ENCODE measurements at regions not wholly inside any gene's neighbourhood (a gene's known extent, or its start where the extent isn't known, plus 50 kb on each side); places are given as distances from the start of the nearest gene placed in this dataset.

DNA sequence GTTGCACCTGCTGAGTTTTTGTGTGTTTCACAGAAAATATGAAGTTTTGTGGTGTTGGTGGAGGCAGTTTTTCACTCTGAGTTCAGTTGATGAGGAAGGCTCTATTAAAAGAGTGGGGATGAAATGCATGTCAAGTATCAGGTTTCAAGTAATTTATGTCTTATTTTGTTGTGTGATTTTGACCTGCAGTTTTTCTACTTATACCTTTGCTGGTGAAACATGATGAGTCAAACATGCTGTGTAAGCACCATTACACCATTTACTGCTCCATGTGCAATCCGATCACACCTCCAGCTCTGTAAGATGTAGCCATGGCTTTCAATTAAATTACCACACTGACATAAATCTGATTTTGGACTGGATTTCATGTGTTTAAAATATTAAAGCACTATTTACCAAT, 174.5 kb upstream of the ZEB2 start:
- H3K9me3 ChIP-seq (ENCODE audit: control insufficient read depth in 5 of 5, low read length in 5 of 5): peaks cover 0 to 9% (median 3%) of the 10 kb centered on the region in 5 donors
- no peak overlapping the region for H3K27ac ChIP-seq (ENCODE audit: low read depth, low read length)
- H3K36me3 ChIP-seq (ENCODE audit: control insufficient read depth in 5 of 5, insufficient read depth in 5 of 5, low read length in 5 of 5): no peaks in the 10 kb centered on the region
- H3K4me1 ChIP-seq (ENCODE audit: control insufficient read depth in 5 of 5, insufficient read depth in 5 of 5, low read length in 5 of 5): peaks cover 0 to 3% (median 0%) of the 10 kb centered on the region in 5 donors
- H3K9ac ChIP-seq (ENCODE audit: low read length in 5 of 5): no peak overlapping the region
- H3K4me3 ChIP-seq (ENCODE audit: low read depth in 1 of 5, low read length in 5 of 5): no peak overlapping the region
- no peaks in the 10 kb centered on the region for H3K27me3 ChIP-seq (ENCODE audit: control insufficient read depth in 5 of 5, insufficient read depth in 4 of 5, low read length in 5 of 5)

- Histone ChIP-seq H3K9me3 (ENCODE audit: control insufficient read depth in 5 of 5, low read length in 5 of 5) (peaks cover 0 to 9% (median 3%) of the 10 kb centered on the region in 5 donors), H3K9ac (ENCODE audit: low read length in 5 of 5) (no peak overlapping the region), H3K36me3 (ENCODE audit: control insufficient read depth in 5 of 5, insufficient read depth in 5 of 5, low read length in 5 of 5) (no peaks in the 10 kb centered on the region), H3K4me3 (ENCODE audit: low read depth in 1 of 5, low read length in 5 of 5) (no peak overlapping the region), H3K4me1 (ENCODE audit: control insufficient read depth in 5 of 5, insufficient read depth in 5 of 5, low read length in 5 of 5) (peaks cover 0 to 3% (median 0%) of the 10 kb centered on the region in 5 donors), H3K27ac (ENCODE audit: low read depth, low read length) (no peak overlapping the region), H3K27me3 (ENCODE audit: control insufficient read depth in 5 of 5, insufficient read depth in 4 of 5, low read length in 5 of 5) (no peaks in the 10 kb centered on the region)
These were observed 173.3 kb upstream of the ZEB2 start for GRCh38 chr2:144693179-144693578.

DNA sequence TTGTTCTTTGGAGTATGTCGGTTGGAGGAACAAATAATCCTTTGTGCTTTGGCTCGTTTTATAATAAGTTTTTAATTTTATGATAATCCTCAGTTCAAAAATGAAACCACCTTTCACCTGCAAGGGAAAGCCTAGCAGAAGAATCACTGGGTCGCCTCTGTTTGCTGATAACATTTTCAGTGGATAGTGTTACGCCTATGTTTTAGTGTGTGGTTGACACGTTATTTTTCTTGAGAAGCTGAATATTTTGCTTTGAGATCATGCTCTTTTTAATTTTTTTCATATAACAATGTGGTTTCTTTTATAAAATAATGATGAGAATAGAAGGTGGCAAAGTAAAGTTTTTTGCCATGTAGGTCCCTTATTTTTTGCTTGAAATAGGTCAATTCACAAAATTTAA, 172.7 kb upstream of the ZEB2 start:
- H3K4me3 ChIP-seq (ENCODE audit: low read depth in 1 of 5, low read length in 5 of 5): no peak overlapping the region

DNA sequence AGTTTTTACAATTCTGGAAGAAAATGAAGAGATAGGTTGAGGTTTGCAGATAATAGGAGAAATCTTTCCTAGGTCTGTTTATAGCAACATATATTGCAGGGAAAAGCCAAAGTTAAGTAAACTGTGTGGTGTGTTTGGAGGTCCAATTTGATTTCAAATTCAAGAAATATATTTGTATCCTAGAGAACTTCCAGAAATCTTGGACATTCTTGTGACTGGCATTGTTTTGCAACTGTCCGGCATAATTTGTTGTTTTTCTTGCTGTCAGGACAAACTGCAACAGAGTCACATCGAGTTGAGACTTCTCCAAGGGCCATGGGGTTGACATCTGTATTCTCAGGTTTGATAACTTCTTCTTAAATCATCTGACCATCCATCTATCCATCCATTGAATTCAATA, 170.9 kb upstream of the ZEB2 start:
- no peaks in the 10 kb centered on the region for H3K27me3 ChIP-seq (ENCODE audit: control insufficient read depth in 5 of 5, insufficient read depth in 4 of 5, low read length in 5 of 5)
- H3K4me3 ChIP-seq (ENCODE audit: low read depth in 1 of 5, low read length in 5 of 5): no peak overlapping the region
- H3K9me3 ChIP-seq (ENCODE audit: control insufficient read depth in 5 of 5, low read length in 5 of 5): no peaks in the 10 kb centered on the region
- no peak overlapping the region for H3K9ac ChIP-seq (ENCODE audit: low read length in 5 of 5)
- H3K36me3 ChIP-seq (ENCODE audit: control insufficient read depth in 5 of 5, insufficient read depth in 5 of 5, low read length in 5 of 5): no peaks in the 10 kb centered on the region
- no peak overlapping the region for H3K27ac ChIP-seq (ENCODE audit: low read depth, low read length)
- H3K4me1 ChIP-seq (ENCODE audit: control insufficient read depth in 5 of 5, insufficient read depth in 5 of 5, low read length in 5 of 5): peaks cover 0 to 3% (median 0%) of the 10 kb centered on the region in 5 donors

More for the DNA sequence above, 172.7 kb upstream of the ZEB2 start:
- H3K9me3 ChIP-seq (ENCODE audit: control insufficient read depth in 5 of 5, low read length in 5 of 5): peaks cover 0 to 9% (median 3%) of the 10 kb centered on the region in 5 donors
- no peaks in the 10 kb centered on the region for H3K27me3 ChIP-seq (ENCODE audit: control insufficient read depth in 5 of 5, insufficient read depth in 4 of 5, low read length in 5 of 5)
- no peak overlapping the region for H3K27ac ChIP-seq (ENCODE audit: low read depth, low read length)
- H3K4me1 ChIP-seq (ENCODE audit: control insufficient read depth in 5 of 5, insufficient read depth in 5 of 5, low read length in 5 of 5): peaks cover 0 to 3% (median 0%) of the 10 kb centered on the region in 5 donors
- no peaks in the 10 kb centered on the region for H3K36me3 ChIP-seq (ENCODE audit: control insufficient read depth in 5 of 5, insufficient read depth in 5 of 5, low read length in 5 of 5)
- H3K9ac ChIP-seq (ENCODE audit: low read length in 5 of 5): no peak overlapping the region

- Histone ChIP-seq H3K9ac (ENCODE audit: low read length in 5 of 5) (no peak overlapping the region), H3K9me3 (ENCODE audit: control insufficient read depth in 5 of 5, low read length in 5 of 5) (no peaks in the 10 kb centered on the region), H3K36me3 (ENCODE audit: control insufficient read depth in 5 of 5, insufficient read depth in 5 of 5, low read length in 5 of 5) (no peaks in the 10 kb centered on the region), H3K27me3 (ENCODE audit: control insufficient read depth in 5 of 5, insufficient read depth in 4 of 5, low read length in 5 of 5) (no peaks in the 10 kb centered on the region), H3K27ac (ENCODE audit: low read depth, low read length) (no peak overlapping the region), H3K4me3 (ENCODE audit: low read depth in 1 of 5, low read length in 5 of 5) (no peak overlapping the region), H3K4me1 (ENCODE audit: control insufficient read depth in 5 of 5, insufficient read depth in 5 of 5, low read length in 5 of 5) (peaks cover 0 to 4% (median 0%) of the 10 kb centered on the region in 5 donors)
These were observed 166.7 kb upstream of the ZEB2 start for GRCh38 chr2:144686518-144687215.

GRCh38 chr2:144683966-144684365, 164.0 kb upstream of the ZEB2 start:
- H3K9ac ChIP-seq (ENCODE audit: low read length in 5 of 5): no peak overlapping the region
- H3K36me3 ChIP-seq (ENCODE audit: control insufficient read depth in 5 of 5, insufficient read depth in 5 of 5, low read length in 5 of 5): no peaks in the 10 kb centered on the region
- H3K4me1 ChIP-seq (ENCODE audit: control insufficient read depth in 5 of 5, insufficient read depth in 5 of 5, low read length in 5 of 5): peaks cover 0 to 4% (median 0%) of the 10 kb centered on the region in 5 donors
- H3K9me3 ChIP-seq (ENCODE audit: control insufficient read depth in 5 of 5, low read length in 5 of 5): no peaks in the 10 kb centered on the region
- H3K4me3 ChIP-seq (ENCODE audit: low read depth in 1 of 5, low read length in 5 of 5): no peak overlapping the region
- H3K27ac ChIP-seq (ENCODE audit: low read depth, low read length): no peak overlapping the region
- H3K27me3 ChIP-seq (ENCODE audit: control insufficient read depth in 5 of 5, insufficient read depth in 4 of 5, low read length in 5 of 5): no peaks in the 10 kb centered on the region

DNA sequence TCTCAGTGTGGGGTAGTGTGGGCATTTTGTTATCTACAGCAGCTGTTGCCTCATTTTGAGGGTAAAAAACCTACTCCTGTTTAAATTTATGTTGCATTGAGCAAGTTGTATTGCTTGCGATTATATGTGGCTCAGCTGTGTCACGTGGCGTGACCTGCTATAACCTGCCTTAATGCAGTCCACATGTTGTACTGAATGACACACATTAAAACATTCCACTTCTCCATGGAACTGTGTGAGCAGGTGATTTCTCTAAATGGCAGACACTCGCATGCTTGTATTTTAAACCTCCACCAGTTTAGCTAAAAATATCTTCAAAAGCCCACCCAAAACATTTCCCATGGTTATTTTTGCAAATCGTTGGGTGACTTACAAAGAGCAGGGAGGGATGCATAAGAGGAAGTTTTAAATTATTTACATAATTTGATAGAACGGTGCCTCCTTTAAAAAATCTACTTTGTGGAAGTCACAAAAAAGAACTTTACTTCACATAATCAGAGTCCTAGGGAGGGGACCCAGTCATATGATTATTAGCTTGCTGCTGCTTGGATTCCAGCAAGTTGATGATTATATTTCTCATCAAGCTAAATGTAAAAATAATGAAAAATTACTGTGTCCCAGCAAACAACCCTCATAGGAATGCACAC, 163.3 kb upstream of the ZEB2 start:
- Histone ChIP-seq H3K27me3 (ENCODE audit: control insufficient read depth in 5 of 5, insufficient read depth in 4 of 5, low read length in 5 of 5) (no peaks in the 10 kb centered on the region), H3K27ac (ENCODE audit: low read depth, low read length) (no peak overlapping the region), H3K4me3 (ENCODE audit: low read depth in 1 of 5, low read length in 5 of 5) (no peak overlapping the region), H3K9me3 (ENCODE audit: control insufficient read depth in 5 of 5, low read length in 5 of 5) (no peaks in the 10 kb centered on the region), H3K36me3 (ENCODE audit: control insufficient read depth in 5 of 5, insufficient read depth in 5 of 5, low read length in 5 of 5) (no peaks in the 10 kb centered on the region), H3K4me1 (ENCODE audit: control insufficient read depth in 5 of 5, insufficient read depth in 5 of 5, low read length in 5 of 5) (peaks cover 0 to 4% (median 0%) of the 10 kb centered on the region in 5 donors), H3K9ac (ENCODE audit: low read length in 5 of 5) (no peak overlapping the region)

GRCh38 chr2:144682248-144682647, 162.3 kb upstream of the ZEB2 start:
- Histone ChIP-seq H3K4me1 (ENCODE audit: control insufficient read depth in 5 of 5, insufficient read depth in 5 of 5, low read length in 5 of 5) (peaks cover 0 to 4% (median 0%) of the 10 kb centered on the region in 5 donors), H3K27ac (ENCODE audit: low read depth, low read length) (no peak overlapping the region)

DNA sequence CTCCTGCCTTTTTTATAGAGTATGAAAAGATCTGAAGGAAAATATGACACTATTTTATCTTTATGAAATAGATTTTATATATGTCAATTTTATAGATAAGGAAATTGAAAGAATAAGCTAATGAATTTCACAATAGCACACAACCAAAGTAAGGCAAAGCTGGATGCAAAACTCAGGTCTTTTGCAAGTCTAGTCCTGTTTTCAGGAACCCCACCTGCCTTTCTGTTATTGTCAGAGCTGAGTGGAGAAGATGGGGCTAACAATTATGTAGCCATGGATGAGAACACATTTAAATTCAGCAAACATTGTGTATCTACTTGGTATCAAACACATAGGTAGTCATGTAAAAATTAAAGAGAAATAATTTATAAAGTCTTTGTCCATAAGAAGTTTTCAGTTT, 161.5 kb upstream of the ZEB2 start:
- no peaks in the 10 kb centered on the region for H3K36me3 ChIP-seq (ENCODE audit: control insufficient read depth in 5 of 5, insufficient read depth in 5 of 5, low read length in 5 of 5)
- no peaks in the 10 kb centered on the region for H3K27me3 ChIP-seq (ENCODE audit: control insufficient read depth in 5 of 5, insufficient read depth in 4 of 5, low read length in 5 of 5)
- no peak overlapping the region for H3K9ac ChIP-seq (ENCODE audit: low read length in 5 of 5)
- H3K4me3 ChIP-seq (ENCODE audit: low read depth in 1 of 5, low read length in 5 of 5): no peak overlapping the region
- H3K9me3 ChIP-seq (ENCODE audit: control insufficient read depth in 5 of 5, low read length in 5 of 5): no peaks in the 10 kb centered on the region
- H3K27ac ChIP-seq (ENCODE audit: low read depth, low read length): no peak overlapping the region
- peaks cover 0 to 4% (median 0%) of the 10 kb centered on the region in 5 donors for H3K4me1 ChIP-seq (ENCODE audit: control insufficient read depth in 5 of 5, insufficient read depth in 5 of 5, low read length in 5 of 5)

More at GRCh38 chr2:144682248-144682647, 162.3 kb upstream of the ZEB2 start:
- Histone ChIP-seq H3K9ac (ENCODE audit: low read length in 5 of 5) (no peak overlapping the region), H3K27me3 (ENCODE audit: control insufficient read depth in 5 of 5, insufficient read depth in 4 of 5, low read length in 5 of 5) (no peaks in the 10 kb centered on the region), H3K4me3 (ENCODE audit: low read depth in 1 of 5, low read length in 5 of 5) (no peak overlapping the region), H3K9me3 (ENCODE audit: control insufficient read depth in 5 of 5, low read length in 5 of 5) (no peaks in the 10 kb centered on the region), H3K36me3 (ENCODE audit: control insufficient read depth in 5 of 5, insufficient read depth in 5 of 5, low read length in 5 of 5) (no peaks in the 10 kb centered on the region)

DNA sequence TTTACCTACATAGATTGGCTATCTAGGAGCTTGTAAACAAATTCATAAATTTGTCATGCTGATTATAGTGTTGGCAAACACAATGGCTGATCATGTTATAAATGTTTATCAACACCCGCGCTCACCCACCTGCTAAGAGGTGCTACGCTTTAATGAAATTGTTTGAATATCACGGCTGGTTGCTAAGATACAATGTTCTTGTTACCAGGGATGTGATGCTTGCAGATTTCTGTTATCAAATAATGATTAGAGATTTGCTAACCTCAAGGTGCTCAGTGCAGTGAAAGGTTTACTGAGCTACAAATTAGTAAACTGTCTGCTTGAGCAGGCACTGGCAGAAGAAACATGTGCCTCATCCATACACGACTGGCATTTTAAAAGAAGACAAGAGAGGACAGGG, 160.0 kb upstream of the ZEB2 start:
- Histone ChIP-seq H3K9ac (ENCODE audit: low read length in 5 of 5) (no peak overlapping the region), H3K9me3 (ENCODE audit: control insufficient read depth in 5 of 5, low read length in 5 of 5) (no peaks in the 10 kb centered on the region), H3K4me3 (ENCODE audit: low read depth in 1 of 5, low read length in 5 of 5) (no peak overlapping the region), H3K36me3 (ENCODE audit: control insufficient read depth in 5 of 5, insufficient read depth in 5 of 5, low read length in 5 of 5) (no peaks in the 10 kb centered on the region), H3K27me3 (ENCODE audit: control insufficient read depth in 5 of 5, insufficient read depth in 4 of 5, low read length in 5 of 5) (no peaks in the 10 kb centered on the region), H3K4me1 (ENCODE audit: control insufficient read depth in 5 of 5, insufficient read depth in 5 of 5, low read length in 5 of 5) (peaks cover 0 to 4% (median 0%) of the 10 kb centered on the region in 5 donors), H3K27ac (ENCODE audit: low read depth, low read length) (no peak overlapping the region)
